ENCODE measurements at regions not wholly inside any gene's neighbourhood (a gene's known extent, or its start where the extent isn't known, plus 50 kb on each side); places are given as distances from the start of the nearest gene placed in this dataset.

- Mint-ChIP-seq H3K4me3 (no peak overlapping the region), H3K36me3 (ENCODE audit: low read depth) (no peaks in the 10 kb centered on the region), H3K4me1 (ENCODE audit: low read depth) (no peaks in the 10 kb centered on the region), H3K27ac (no peak overlapping the region), H3K9me3 (no peaks in the 10 kb centered on the region), H3K27me3 (ENCODE audit: low read depth) (no peaks in the 10 kb centered on the region)
Observed at GRCh38 chr3:22980346-22980745, 222.8 kb upstream of the UBE2E2 start.

GRCh38 chr3:22981166-22981565 is 222.0 kb upstream of the UBE2E2 start:
- Mint-ChIP-seq H3K9me3 (no peaks in the 10 kb centered on the region), H3K27me3 (ENCODE audit: low read depth) (no peaks in the 10 kb centered on the region), H3K36me3 (ENCODE audit: low read depth) (no peaks in the 10 kb centered on the region), H3K27ac (no peak overlapping the region), H3K4me3 (no peak overlapping the region), H3K4me1 (ENCODE audit: low read depth) (no peaks in the 10 kb centered on the region)

- Mint-ChIP-seq H3K4me3 (no peak overlapping the region), H3K4me1 (ENCODE audit: low read depth) (no peaks in the 10 kb centered on the region), H3K9me3 (no peaks in the 10 kb centered on the region), H3K27me3 (ENCODE audit: low read depth) (no peaks in the 10 kb centered on the region), H3K36me3 (ENCODE audit: low read depth) (no peaks in the 10 kb centered on the region), H3K27ac (no peak overlapping the region)
Observed at GRCh38 chr3:22981861-22982260, 221.3 kb upstream of the UBE2E2 start.

DNA sequence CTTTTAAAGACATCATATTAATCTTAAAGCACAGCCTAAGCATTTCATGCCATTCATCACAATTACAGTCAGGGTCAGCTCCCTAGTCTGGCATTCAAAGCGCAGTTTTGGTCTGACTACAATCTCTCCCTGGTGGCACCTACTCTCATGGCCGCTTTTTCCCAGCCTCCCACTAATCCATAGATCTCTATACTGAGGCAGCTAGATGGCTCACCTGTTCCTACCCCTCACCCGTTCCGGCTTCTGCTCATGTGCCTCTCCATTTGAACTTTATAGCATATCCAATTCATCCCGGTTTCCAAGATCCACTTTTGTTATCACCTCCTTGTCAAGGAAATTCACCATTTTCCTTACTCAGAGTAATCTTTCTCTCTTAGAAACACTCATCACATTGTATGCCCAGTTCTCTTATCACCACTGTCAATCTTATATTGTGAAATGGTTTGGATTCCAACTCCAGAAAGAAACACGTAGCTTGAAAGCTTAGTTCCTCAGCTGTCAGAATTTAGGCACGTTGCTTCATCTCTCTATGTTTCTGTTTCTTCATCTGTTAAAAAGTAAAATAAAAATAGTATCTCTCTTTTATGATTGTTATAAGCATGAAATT is 220.0 kb upstream of the UBE2E2 start:
- Mint-ChIP-seq H3K27ac (no peak overlapping the region), H3K4me3 (no peak overlapping the region), H3K4me1 (ENCODE audit: low read depth) (no peaks in the 10 kb centered on the region), H3K36me3 (ENCODE audit: low read depth) (no peaks in the 10 kb centered on the region), H3K9me3 (no peaks in the 10 kb centered on the region), H3K27me3 (ENCODE audit: low read depth) (no peaks in the 10 kb centered on the region)

DNA sequence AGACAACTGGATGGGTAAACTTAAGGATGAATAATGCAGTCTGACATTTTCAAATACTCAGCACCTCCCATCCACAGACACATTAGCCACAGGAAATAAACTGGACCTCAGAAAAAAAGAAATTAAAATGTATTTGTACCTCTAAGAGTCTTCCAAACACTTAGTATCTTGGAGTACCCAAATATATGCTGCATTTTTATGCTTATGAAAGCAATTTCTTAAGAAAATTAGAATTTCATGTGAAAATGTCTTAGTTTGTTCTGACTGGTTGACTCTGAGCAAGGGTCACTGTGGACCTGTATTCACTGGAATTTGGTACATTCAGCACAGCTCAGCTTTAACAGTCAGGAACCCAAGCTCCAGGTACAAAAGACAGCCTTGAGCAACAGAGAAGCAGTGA is 216.2 kb upstream of the UBE2E2 start:
- Mint-ChIP-seq H3K27me3 (ENCODE audit: low read depth) (no peaks in the 10 kb centered on the region), H3K9me3 (peaks cover 4% of the 10 kb centered on the region), H3K4me1 (ENCODE audit: low read depth) (no peaks in the 10 kb centered on the region), H3K4me3 (no peak overlapping the region), H3K27ac (no peak overlapping the region), H3K36me3 (ENCODE audit: low read depth) (no peaks in the 10 kb centered on the region)

DNA sequence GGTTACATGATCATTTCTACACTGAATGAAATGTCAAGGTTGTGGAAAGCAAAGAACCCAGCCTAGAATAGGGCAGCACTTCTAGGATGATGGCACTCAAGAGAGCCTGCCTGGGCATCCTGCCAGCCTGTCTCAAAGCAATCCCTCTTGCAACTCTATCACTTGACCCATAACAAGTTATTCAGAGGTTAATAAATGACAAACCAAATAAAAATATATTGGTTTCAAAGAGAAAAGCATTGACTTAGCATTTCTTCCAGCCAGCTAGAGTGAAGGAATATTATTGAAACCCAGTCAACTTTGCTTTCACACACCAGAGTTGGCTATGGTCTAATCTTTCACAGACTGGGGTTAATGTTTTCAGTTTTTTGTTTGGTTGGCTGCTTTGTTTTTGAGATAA is 214.6 kb upstream of the UBE2E2 start:
- Mint-ChIP-seq H3K9me3 (peaks cover 4% of the 10 kb centered on the region), H3K4me1 (ENCODE audit: low read depth) (no peaks in the 10 kb centered on the region), H3K27ac (no peak overlapping the region), H3K36me3 (ENCODE audit: low read depth) (no peaks in the 10 kb centered on the region), H3K4me3 (no peak overlapping the region), H3K27me3 (ENCODE audit: low read depth) (no peaks in the 10 kb centered on the region)

DNA sequence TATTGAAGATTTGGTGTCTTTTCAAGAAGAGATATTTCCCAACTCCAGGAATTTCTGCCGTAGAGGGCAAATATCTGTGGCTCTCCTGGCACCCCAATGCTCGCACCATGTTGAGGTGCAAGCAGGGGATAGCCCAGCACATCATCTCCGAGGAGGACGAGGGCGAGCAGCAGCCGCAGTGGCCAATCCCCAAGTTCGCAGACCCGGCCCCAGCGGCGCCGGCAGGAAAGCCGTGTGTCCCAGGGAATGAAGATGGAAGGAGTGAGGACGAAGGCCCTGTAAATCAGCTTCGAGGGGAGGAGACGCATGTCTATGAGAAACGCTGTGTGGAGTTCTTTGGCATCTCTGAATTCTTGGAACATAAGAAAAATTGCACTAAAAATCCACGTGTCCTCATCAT is 213.4 kb upstream of the UBE2E2 start:
- Mint-ChIP-seq H3K4me3 (no peak overlapping the region), H3K9me3 (peaks cover 4% of the 10 kb centered on the region), H3K4me1 (ENCODE audit: low read depth) (no peaks in the 10 kb centered on the region), H3K27ac (no peak overlapping the region), H3K27me3 (ENCODE audit: low read depth) (no peaks in the 10 kb centered on the region), H3K36me3 (ENCODE audit: low read depth) (no peaks in the 10 kb centered on the region)

DNA sequence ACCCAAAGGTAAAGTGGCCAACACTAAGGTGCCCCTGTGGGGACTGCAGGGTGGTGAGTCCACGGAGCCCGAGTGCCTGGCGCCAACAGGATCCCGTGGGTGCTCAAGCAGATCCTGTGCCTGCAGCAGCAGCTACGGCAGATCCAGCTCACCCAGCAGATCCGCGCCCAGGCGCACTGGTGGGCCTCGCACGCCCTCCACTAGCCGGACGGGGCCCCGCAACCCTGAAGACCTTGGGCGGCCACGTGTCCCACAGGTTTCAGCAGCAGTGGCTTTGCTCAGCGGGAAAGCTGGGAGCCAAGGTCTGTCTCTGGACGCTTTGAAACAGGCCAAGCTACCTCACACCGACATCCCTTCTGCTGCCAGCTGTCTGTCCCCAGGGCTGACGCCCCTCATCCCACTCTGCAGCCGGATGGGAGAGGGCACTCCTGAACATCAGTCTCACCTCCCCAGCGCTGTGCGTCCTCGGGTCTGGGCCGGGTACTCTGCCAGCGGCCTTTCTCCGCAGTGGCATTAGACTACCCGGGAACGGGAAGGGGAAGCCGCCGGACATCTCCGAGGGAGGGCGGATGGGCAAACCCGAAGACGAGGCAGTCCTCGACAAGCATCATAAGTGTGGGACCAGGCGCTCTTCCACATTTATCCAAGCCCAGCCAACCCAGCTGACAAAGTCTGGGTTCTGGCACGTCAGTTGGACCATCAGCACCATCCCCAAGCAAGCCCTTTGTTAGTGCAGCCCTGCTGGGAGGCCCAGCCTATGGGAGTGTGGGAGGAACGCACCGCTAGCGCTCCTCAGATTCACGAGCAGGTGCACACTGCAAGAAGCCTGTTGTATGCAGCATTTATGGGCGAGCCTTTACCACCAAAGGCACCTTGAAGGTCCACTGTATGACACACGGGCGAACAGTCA is 212.6 kb upstream of the UBE2E2 start:
- Mint-ChIP-seq H3K27ac (no peak overlapping the region), H3K4me1 (ENCODE audit: low read depth) (no peaks in the 10 kb centered on the region), H3K36me3 (ENCODE audit: low read depth) (no peaks in the 10 kb centered on the region), H3K4me3 (no peak overlapping the region), H3K9me3 (peaks cover 4% of the 10 kb centered on the region), H3K27me3 (ENCODE audit: low read depth) (no peaks in the 10 kb centered on the region)

- no peaks in the 10 kb centered on the region for H3K4me1 Mint-ChIP-seq (ENCODE audit: low read depth)
- H3K27me3 Mint-ChIP-seq (ENCODE audit: low read depth), result no peaks in the 10 kb centered on the region
- no peaks in the 10 kb centered on the region for H3K36me3 Mint-ChIP-seq (ENCODE audit: low read depth)
- H3K4me3 Mint-ChIP-seq, result no peak overlapping the region
- H3K27ac Mint-ChIP-seq, result no peak overlapping the region
- no peaks in the 10 kb centered on the region for H3K9me3 Mint-ChIP-seq
Observed at GRCh38 chr3:22994781-22995180, 208.3 kb upstream of the UBE2E2 start.

- Mint-ChIP-seq H3K4me3 (no peak overlapping the region), H3K27me3 (ENCODE audit: low read depth) (no peaks in the 10 kb centered on the region), H3K27ac (no peak overlapping the region), H3K36me3 (ENCODE audit: low read depth) (no peaks in the 10 kb centered on the region), H3K9me3 (no peaks in the 10 kb centered on the region), H3K4me1 (ENCODE audit: low read depth) (no peaks in the 10 kb centered on the region)
Observed at GRCh38 chr3:22996920-22997571, 206.1 kb upstream of the UBE2E2 start.

GRCh38 chr3:23000371-23000770 is 202.8 kb upstream of the UBE2E2 start:
- H3K27ac Mint-ChIP-seq, result no peak overlapping the region
- H3K36me3 Mint-ChIP-seq (ENCODE audit: low read depth), result no peaks in the 10 kb centered on the region
- H3K4me1 Mint-ChIP-seq (ENCODE audit: low read depth), result no peaks in the 10 kb centered on the region
- no peaks in the 10 kb centered on the region for H3K9me3 Mint-ChIP-seq
- H3K4me3 Mint-ChIP-seq, result no peak overlapping the region
- no peaks in the 10 kb centered on the region for H3K27me3 Mint-ChIP-seq (ENCODE audit: low read depth)

GRCh38 chr3:23002151-23002550 is 201.0 kb upstream of the UBE2E2 start:
- no peak overlapping the region for H3K4me3 Mint-ChIP-seq
- H3K36me3 Mint-ChIP-seq (ENCODE audit: low read depth), result no peaks in the 10 kb centered on the region
- no peaks in the 10 kb centered on the region for H3K27me3 Mint-ChIP-seq (ENCODE audit: low read depth)
- H3K4me1 Mint-ChIP-seq (ENCODE audit: low read depth), result no peaks in the 10 kb centered on the region
- no peaks in the 10 kb centered on the region for H3K9me3 Mint-ChIP-seq
- no peak overlapping the region for H3K27ac Mint-ChIP-seq

GRCh38 chr3:23002836-23003732 is 200.0 kb upstream of the UBE2E2 start:
- no peaks in the 10 kb centered on the region for H3K4me1 Mint-ChIP-seq (ENCODE audit: low read depth)
- H3K27ac Mint-ChIP-seq, result no peak overlapping the region
- H3K4me3 Mint-ChIP-seq, result no peak overlapping the region
- H3K27me3 Mint-ChIP-seq (ENCODE audit: low read depth), result no peaks in the 10 kb centered on the region
- no peaks in the 10 kb centered on the region for H3K36me3 Mint-ChIP-seq (ENCODE audit: low read depth)
- no peaks in the 10 kb centered on the region for H3K9me3 Mint-ChIP-seq

GRCh38 chr3:23003733-23004046 is 199.4 kb upstream of the UBE2E2 start:
- no peak overlapping the region for H3K4me3 Mint-ChIP-seq
- no peak overlapping the region for H3K27ac Mint-ChIP-seq
- H3K9me3 Mint-ChIP-seq, result no peaks in the 10 kb centered on the region
- no peaks in the 10 kb centered on the region for H3K4me1 Mint-ChIP-seq (ENCODE audit: low read depth)
- H3K36me3 Mint-ChIP-seq (ENCODE audit: low read depth), result no peaks in the 10 kb centered on the region
- H3K27me3 Mint-ChIP-seq (ENCODE audit: low read depth), result no peaks in the 10 kb centered on the region

Measured in T-helper 1 cell treated with Interleukin-12 subunit alpha and Interleukin-12 subunit beta and Interleukin-4 antibody, amounts not matched to agents 30 μg/mL and 1 μg/mL, for 36 hours (primary cell).